ENCODE measurements at regions not wholly inside any gene's neighbourhood (a gene's known extent, or its start where the extent isn't known, plus 50 kb on each side); places are given as distances from the start of the nearest gene placed in this dataset.

DNA sequence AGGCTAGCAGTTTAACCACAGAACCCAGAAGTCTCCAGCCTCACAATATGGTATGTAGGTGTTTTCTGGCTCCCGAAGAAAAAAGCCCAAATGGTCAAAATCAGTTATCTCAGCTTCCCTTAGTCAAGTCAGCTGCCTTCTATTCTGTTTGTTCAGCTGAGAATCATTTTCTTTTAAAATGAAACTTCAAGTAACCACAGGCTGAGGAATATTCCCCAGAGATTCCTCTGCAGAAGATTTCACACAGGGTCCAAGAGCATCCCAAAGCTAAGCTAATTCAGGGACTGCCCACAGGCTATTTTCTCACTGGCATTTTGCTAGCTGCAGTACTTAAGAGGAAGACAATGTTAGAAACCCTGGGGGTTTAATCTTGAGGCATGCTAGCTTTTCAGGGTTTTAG, 977.0 kb upstream of the CHORDC1 start (continued):
- no peak for TF ChIP-seq CBFB (CRISPR knock-in tag; IDR thresholded peaks at IDR 0.05; ENCODE audit: low read depth)
- TF ChIP-seq NFYB (CRISPR knock-in tag; conservative IDR thresholded peaks at IDR 0.05; ENCODE audit: low read depth) = no peak
- TF ChIP-seq, protein P1, sequence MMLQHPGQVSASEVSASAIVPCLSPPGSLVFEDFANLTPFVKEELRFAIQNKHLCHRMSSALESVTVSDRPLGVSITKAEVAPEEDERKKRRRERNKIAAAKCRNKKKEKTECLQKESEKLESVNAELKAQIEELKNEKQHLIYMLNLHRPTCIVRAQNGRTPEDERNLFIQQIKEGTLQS (CRISPR knock-in tag; conservative IDR thresholded peaks at IDR 0.05) = no peak

DNA sequence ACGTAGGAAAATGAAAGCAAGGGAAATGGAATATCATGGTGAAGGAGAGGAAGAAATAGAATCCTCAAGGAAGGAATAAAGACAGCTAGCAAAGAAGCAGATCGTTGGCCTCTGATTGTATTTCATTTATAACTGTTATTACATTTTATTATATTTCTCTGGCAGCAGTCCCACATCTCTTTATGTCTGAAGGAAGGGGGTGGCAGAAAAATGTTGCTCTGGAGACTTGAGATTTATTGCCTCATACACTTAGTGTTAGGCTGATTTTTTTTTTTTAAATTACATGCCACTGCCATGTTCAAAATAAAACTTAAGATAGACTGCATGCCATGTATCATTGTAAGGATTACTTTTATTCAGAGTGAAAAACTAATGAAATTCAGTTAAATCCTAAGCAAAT, 971.7 kb upstream of the CHORDC1 start:
- POLR2A ChIA-PET = no interaction called here
- H3K4me1 Mint-ChIP-seq = peaks cover 6% of the 10 kb centered on the region; the same call in 1 of the 2 replicates
- no peaks in the 10 kb centered on the region; the same call in 1 of the 2 replicates for H3K27me3 Mint-ChIP-seq (ENCODE audit: low read depth)
- CTCF ChIA-PET = no interaction called here
- H3K4me3 Mint-ChIP-seq = no peak overlapping the region
- TF ChIP-seq RORB (CRISPR knock-in tag; IDR thresholded peaks at IDR 0.05) = no peak
- TF ChIP-seq, protein P2, sequence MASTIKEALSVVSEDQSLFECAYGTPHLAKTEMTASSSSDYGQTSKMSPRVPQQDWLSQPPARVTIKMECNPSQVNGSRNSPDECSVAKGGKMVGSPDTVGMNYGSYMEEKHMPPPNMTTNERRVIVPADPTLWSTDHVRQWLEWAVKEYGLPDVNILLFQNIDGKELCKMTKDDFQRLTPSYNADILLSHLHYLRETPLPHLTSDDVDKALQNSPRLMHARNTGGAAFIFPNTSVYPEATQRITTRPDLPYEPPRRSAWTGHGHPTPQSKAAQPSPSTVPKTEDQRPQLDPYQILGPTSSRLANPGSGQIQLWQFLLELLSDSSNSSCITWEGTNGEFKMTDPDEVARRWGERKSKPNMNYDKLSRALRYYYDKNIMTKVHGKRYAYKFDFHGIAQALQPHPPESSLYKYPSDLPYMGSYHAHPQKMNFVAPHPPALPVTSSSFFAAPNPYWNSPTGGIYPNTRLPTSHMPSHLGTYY (CRISPR knock-in tag; IDR thresholded peaks at IDR 0.05) = no peak
- TF ChIP-seq, protein P3, sequence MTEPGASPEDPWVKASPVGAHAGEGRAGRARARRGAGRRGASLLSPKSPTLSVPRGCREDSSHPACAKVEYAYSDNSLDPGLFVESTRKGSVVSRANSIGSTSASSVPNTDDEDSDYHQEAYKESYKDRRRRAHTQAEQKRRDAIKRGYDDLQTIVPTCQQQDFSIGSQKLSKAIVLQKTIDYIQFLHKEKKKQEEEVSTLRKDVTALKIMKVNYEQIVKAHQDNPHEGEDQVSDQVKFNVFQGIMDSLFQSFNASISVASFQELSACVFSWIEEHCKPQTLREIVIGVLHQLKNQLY (CRISPR knock-in tag; IDR thresholded peaks at IDR 0.05) = no peak
- TF ChIP-seq PRRX2 (CRISPR knock-in tag; IDR thresholded peaks at IDR 0.05) = no peak
- TF ChIP-seq, protein P4, sequence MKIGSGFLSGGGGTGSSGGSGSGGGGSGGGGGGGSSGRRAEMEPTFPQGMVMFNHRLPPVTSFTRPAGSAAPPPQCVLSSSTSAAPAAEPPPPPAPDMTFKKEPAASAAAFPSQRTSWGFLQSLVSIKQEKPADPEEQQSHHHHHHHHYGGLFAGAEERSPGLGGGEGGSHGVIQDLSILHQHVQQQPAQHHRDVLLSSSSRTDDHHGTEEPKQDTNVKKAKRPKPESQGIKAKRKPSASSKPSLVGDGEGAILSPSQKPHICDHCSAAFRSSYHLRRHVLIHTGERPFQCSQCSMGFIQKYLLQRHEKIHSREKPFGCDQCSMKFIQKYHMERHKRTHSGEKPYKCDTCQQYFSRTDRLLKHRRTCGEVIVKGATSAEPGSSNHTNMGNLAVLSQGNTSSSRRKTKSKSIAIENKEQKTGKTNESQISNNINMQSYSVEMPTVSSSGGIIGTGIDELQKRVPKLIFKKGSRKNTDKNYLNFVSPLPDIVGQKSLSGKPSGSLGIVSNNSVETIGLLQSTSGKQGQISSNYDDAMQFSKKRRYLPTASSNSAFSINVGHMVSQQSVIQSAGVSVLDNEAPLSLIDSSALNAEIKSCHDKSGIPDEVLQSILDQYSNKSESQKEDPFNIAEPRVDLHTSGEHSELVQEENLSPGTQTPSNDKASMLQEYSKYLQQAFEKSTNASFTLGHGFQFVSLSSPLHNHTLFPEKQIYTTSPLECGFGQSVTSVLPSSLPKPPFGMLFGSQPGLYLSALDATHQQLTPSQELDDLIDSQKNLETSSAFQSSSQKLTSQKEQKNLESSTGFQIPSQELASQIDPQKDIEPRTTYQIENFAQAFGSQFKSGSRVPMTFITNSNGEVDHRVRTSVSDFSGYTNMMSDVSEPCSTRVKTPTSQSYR (CRISPR knock-in tag; IDR thresholded peaks at IDR 0.05) = no peak
- TF ChIP-seq ZNF138 (CRISPR knock-in tag; conservative IDR thresholded peaks at IDR 0.05) = no peak
- TF ChIP-seq, protein P1 (CRISPR knock-in tag; conservative IDR thresholded peaks at IDR 0.05) = no peak
- TF ChIP-seq FOXK1 (CRISPR knock-in tag; IDR thresholded peaks at IDR 0.05) = no peak
- H3K36me3 Mint-ChIP-seq = no peaks in the 10 kb centered on the region
- H3K27ac Mint-ChIP-seq = no peak overlapping the region
- ATAC-seq = no peak
- H3K9me3 Mint-ChIP-seq = no peaks in the 10 kb centered on the region
- DNase-seq (ENCODE audit: low spot score) = no peak

DNA sequence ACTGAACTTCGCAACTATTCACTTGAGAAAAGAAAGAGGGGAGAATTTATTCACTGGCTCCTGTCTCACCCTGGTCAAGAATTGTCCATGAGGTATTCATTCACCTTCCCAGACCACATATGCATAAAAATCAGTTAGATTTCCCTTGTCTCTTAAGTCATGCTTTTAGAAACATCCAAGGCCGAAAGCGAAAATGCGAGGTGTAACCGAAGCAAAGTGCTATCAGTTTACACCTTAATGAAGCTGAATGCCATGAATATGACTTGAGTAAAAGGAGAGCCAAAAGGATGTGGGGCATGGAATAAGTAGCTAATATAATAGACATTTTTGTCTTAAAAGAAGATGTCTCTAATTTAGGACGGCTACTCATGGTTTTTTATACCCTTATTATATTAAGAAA, 965.6 kb upstream of the CHORDC1 start:
- Mint-ChIP-seq H3K4me1 (peaks cover 6% of the 10 kb centered on the region), H3K9me3 (0 out of 2 replicates have a peak, but pooled peaks cover under 1% of the 10 kb centered on the region), H3K4me3 (no peak overlapping the region), H3K27me3 (ENCODE audit: low read depth) (no peaks in the 10 kb centered on the region), H3K27ac (no peak overlapping the region), H3K36me3 (no peaks in the 10 kb centered on the region)
- no peak for ATAC-seq
- DNase-seq (ENCODE audit: low spot score) = no peak
- CTCF ChIA-PET = no interaction called here
- POLR2A ChIA-PET = no interaction called here
- TF ChIP-seq, protein P5, sequence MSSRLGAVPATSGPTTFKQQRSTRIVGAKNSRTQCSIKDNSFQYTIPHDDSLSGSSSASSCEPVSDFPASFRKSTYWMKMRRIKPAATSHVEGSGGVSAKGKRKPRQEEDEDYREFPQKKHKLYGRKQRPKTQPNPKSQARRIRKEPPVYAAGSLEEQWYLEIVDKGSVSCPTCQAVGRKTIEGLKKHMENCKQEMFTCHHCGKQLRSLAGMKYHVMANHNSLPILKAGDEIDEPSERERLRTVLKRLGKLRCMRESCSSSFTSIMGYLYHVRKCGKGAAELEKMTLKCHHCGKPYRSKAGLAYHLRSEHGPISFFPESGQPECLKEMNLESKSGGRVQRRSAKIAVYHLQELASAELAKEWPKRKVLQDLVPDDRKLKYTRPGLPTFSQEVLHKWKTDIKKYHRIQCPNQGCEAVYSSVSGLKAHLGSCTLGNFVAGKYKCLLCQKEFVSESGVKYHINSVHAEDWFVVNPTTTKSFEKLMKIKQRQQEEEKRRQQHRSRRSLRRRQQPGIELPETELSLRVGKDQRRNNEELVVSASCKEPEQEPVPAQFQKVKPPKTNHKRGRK (CRISPR knock-in tag; IDR thresholded peaks at IDR 0.05; ENCODE audit: borderline replicate concordance) = no peak
- TF ChIP-seq EMX1 (CRISPR knock-in tag; IDR thresholded peaks at IDR 0.05) (no peak), JUN (CRISPR knock-in tag; IDR thresholded peaks at IDR 0.05) (no peak), RELA (CRISPR knock-in tag; IDR thresholded peaks at IDR 0.05; ENCODE audit: borderline replicate concordance) (no peak), FOXK1 (CRISPR knock-in tag; IDR thresholded peaks at IDR 0.05) (no peak), ZNF396 (CRISPR knock-in tag; IDR thresholded peaks at IDR 0.05; ENCODE audit: borderline replicate concordance) (no peak), TEAD1 (CRISPR knock-in tag; IDR thresholded peaks at IDR 0.05) (no peak), ZNF263 (CRISPR knock-in tag; IDR thresholded peaks at IDR 0.05; ENCODE audit: low read depth) (no peak)
- TF ChIP-seq, protein P6, sequence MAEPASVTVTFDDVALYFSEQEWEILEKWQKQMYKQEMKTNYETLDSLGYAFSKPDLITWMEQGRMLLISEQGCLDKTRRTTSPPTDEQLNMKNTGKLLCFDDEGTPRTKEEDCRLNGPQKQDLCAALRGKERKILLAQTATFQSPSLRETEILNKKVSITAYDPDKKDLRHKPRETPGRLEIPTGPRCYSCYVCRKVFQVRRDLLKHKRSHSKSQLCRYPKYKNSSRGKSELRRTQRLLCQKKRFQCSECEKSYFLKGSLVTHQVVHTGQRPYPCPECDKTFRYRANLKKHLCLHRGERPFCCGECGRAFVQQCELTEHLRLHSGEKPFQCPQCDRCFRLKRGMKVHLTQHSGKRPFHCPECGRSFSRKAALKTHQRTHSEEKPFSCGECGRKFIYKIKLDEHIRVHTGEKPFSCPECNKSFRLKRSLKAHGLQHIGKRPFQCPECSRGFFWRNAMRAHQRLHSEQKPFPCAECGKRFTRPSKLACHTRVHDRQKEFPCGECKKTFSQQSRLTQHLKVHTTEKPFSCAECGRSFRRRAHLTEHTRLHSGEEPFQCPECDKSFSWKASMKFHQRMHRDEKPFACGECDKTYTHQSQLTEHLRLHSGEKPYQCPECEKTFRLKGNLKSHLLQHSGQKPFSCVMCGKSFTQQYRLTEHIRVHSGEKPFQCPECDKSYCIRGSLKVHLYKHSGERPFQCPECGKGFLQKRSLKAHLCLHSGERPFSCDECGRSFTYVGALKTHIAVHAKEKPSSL (CRISPR knock-in tag; conservative IDR thresholded peaks at IDR 0.05) = no peak
- TF ChIP-seq, protein P7, sequence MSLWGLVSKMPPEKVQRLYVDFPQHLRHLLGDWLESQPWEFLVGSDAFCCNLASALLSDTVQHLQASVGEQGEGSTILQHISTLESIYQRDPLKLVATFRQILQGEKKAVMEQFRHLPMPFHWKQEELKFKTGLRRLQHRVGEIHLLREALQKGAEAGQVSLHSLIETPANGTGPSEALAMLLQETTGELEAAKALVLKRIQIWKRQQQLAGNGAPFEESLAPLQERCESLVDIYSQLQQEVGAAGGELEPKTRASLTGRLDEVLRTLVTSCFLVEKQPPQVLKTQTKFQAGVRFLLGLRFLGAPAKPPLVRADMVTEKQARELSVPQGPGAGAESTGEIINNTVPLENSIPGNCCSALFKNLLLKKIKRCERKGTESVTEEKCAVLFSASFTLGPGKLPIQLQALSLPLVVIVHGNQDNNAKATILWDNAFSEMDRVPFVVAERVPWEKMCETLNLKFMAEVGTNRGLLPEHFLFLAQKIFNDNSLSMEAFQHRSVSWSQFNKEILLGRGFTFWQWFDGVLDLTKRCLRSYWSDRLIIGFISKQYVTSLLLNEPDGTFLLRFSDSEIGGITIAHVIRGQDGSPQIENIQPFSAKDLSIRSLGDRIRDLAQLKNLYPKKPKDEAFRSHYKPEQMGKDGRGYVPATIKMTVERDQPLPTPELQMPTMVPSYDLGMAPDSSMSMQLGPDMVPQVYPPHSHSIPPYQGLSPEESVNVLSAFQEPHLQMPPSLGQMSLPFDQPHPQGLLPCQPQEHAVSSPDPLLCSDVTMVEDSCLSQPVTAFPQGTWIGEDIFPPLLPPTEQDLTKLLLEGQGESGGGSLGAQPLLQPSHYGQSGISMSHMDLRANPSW (CRISPR knock-in tag; conservative IDR thresholded peaks at IDR 0.05; ENCODE audit: low read depth) = no peak
